Endothelial cell of umbilical vein (primary cell): ENCODE measurements at regions not wholly inside any gene's neighbourhood (a gene's known extent, or its start where the extent isn't known, plus 50 kb on each side); places are given as distances from the start of the nearest gene placed in this dataset.

Experiments
- BruUV-seq: library from RNA; stranded (reverse); fragments of 400-500 nt; replicated peaks from 2 replicates; lab custom pipeline; 2021; lab: Mats Ljungman, UMichigan
- CTCF ChIA-PET: fragments of 300-600, 350-600 bp; sonication (Branson Sonifier 250); formaldehyde crosslinking; loops from one replicate; lab custom pipeline; 2021; ENCODE audit warnings: antibody characterized with exemption, inconsistent platforms; lab: Charles Lee
- POLR2A ChIA-PET: fragments of 300-600, 350-600 bp; sonication (Branson Sonifier 250); formaldehyde crosslinking; loops from one replicate; lab custom pipeline; 2021; ENCODE audit warnings: antibody characterized with exemption, inconsistent platforms; lab: Charles Lee
- DNase-seq: peaks from one replicate; pipeline ENCODE4 v3.0.0-alpha.2; 2011; ENCODE audit warnings: low read depth, low spot score
- FAIRE-seq: peaks from 2 replicates; lab custom pipeline; 2011; peaks lifted over from hg19 to GRCh38; lab: Jason Lieb, UNC
- H2AFZ ChIP-seq: 2 replicates; pipeline ENCODE4 v1.6.0; 2012; ENCODE audit warnings: low read depth, low read length, control low read depth, inconsistent platforms
- H3K27ac ChIP-seq: 2 replicates; pipeline ENCODE4 v1.5.1; 2011; ENCODE audit warnings: low read depth, mild to moderate bottlenecking, control low read depth, low read length, moderate library complexity; ENCODE audit not compliant: insufficient read depth
- H3K27me3 ChIP-seq, 2 experiments: 2 replicates each; pipeline versions ENCODE4 v1.6.0 to v1.6.1; 2011; ENCODE audit warnings: low read length in 2 of 2, mixed read lengths in 1 of 2; ENCODE audit not compliant: control insufficient read depth in 2 of 2, insufficient read depth in 2 of 2
- H3K36me3 ChIP-seq, 2 experiments: 2 replicates in 1 of 2; 3 replicates in 1 of 2; pipeline ENCODE4 v1.5.1; 2011; ENCODE audit warnings: low read length in 2 of 2, mild to moderate bottlenecking in 1 of 2, moderate library complexity in 1 of 2; ENCODE audit not compliant: control insufficient read depth in 2 of 2, insufficient read depth in 2 of 2; ENCODE audit errors: extremely low read depth in 1 of 2
- H3K4me1 ChIP-seq: 3 replicates; pipeline ENCODE4 v1.5.1; 2011; ENCODE audit warnings: mild to moderate bottlenecking, low read length; ENCODE audit not compliant: control insufficient read depth, insufficient read depth; ENCODE audit errors: extremely low read depth
- H3K4me2 ChIP-seq: 2 replicates; pipeline ENCODE4 v1.6.1; 2011; ENCODE audit warnings: low read length, control low read depth, mixed read lengths; ENCODE audit not compliant: insufficient read depth
- H3K4me3 ChIP-seq, 3 experiments: fragments of 200-600 bp in 1 of 3; sonication (generic), shearing (Covaris generic) in 1 of 3; replicated peaks in 1 of 3; 2 replicates each; pipeline ENCODE4 v1.5.1; 2011 to 2016; ENCODE audit warnings: control low read depth in 3 of 3, low read length in 3 of 3, mild to moderate bottlenecking in 2 of 3, inconsistent platforms in 1 of 3, low read depth in 1 of 3, moderate library complexity in 1 of 3; ENCODE audit not compliant: insufficient read depth in 1 of 3
- H3K79me2 ChIP-seq: 2 replicates; pipeline ENCODE4 v1.6.0; 2012; ENCODE audit warnings: low read length, inconsistent platforms; ENCODE audit not compliant: control insufficient read depth, insufficient read depth
- H3K9ac ChIP-seq: replicated peaks from 2 replicates; pipeline ENCODE3; 2011; ENCODE audit warnings: low read length, control low read depth; ENCODE audit not compliant: insufficient read depth; ENCODE audit errors: extremely low read depth
- H3K9me1 ChIP-seq: replicated peaks from 3 replicates; pipeline ENCODE4 v1.6.0; 2011; ENCODE audit warnings: mild to moderate bottlenecking, low read length; ENCODE audit not compliant: control insufficient read depth, insufficient read depth; ENCODE audit errors: extremely low read depth
- H3K9me3 ChIP-seq: replicated peaks from 2 replicates; pipeline ENCODE4 v1.5.1; 2012; ENCODE audit warnings: low read length, inconsistent platforms; ENCODE audit not compliant: control insufficient read depth, insufficient read depth
- H4K20me1 ChIP-seq: replicated peaks from 2 replicates; pipeline ENCODE3; 2011; ENCODE audit warnings: mild to moderate bottlenecking, low read length; ENCODE audit not compliant: control insufficient read depth, insufficient read depth; ENCODE audit errors: extremely low read depth
- CTCF ChIP-seq, 2 donors: IDR thresholded peaks; 1 replicate in 1 of 2; 2 replicates in 1 of 2; pipeline ENCODE4 v1.5.1; 2011; ENCODE audit warnings: low read length in 2 of 2, mild to moderate bottlenecking in 2 of 2, moderate library complexity in 2 of 2, control low read depth in 1 of 2, inconsistent platforms in 1 of 2, low read depth in 1 of 2; ENCODE audit not compliant: insufficient read depth in 1 of 2; ENCODE audit errors: extremely low read depth in 1 of 2
- EZH2 ChIP-seq: IDR thresholded peaks from 2 replicates; pipeline ENCODE4 v1.6.1; 2012; ENCODE audit warnings: borderline replicate concordance, low read depth, mild to moderate bottlenecking, moderate library complexity, low read length, inconsistent platforms; ENCODE audit not compliant: severe bottlenecking
- FOS ChIP-seq: IDR thresholded peaks from 2 replicates; pipeline ENCODE4 v1.6.1; 2011; ENCODE audit warnings: mild to moderate bottlenecking, low read length, moderate library complexity, borderline replicate concordance; ENCODE audit not compliant: insufficient read depth
- GATA2 ChIP-seq: IDR thresholded peaks from 2 replicates; pipeline ENCODE4 v1.7.0; 2011; ENCODE audit warnings: low read depth, mild to moderate bottlenecking, moderate library complexity, mixed read lengths, low read length; ENCODE audit not compliant: insufficient read length, insufficient read depth
- JUN ChIP-seq: IDR thresholded peaks from 2 replicates; pipeline ENCODE4 v1.6.1; 2011; ENCODE audit warnings: borderline replicate concordance, low read depth; ENCODE audit not compliant: insufficient read length, insufficient read depth
- MAX ChIP-seq: IDR thresholded peaks from 2 replicates; pipeline ENCODE4 v1.6.1; 2011; ENCODE audit not compliant: insufficient read depth, insufficient read length
- MYC ChIP-seq: IDR thresholded peaks from one replicate; pipeline ENCODE4 v1.6.1; 2011; ENCODE audit warnings: mild to moderate bottlenecking, low read depth, low read length
- POLR2A ChIP-seq: IDR thresholded peaks from 2 replicates; pipeline ENCODE4 v1.6.1; 2012; ENCODE audit warnings: low read depth, mild to moderate bottlenecking, control low read depth, low read length
- POLR2AphosphoS5 ChIP-seq: IDR thresholded peaks from 2 replicates; pipeline ENCODE4 v1.6.1; 2012; ENCODE audit warnings: low read depth, mild to moderate bottlenecking, control low read depth, low read length, moderate library complexity; ENCODE audit not compliant: insufficient read depth
- dilution Hi-C: fragments of 300-500 bp; cut with MboI; formaldehyde crosslinking; loops from one replicate; pipeline ENCODE4 v1.15.0; 2019; ENCODE audit warnings: low sequenced_read_pairs; ENCODE audit not compliant: extremely low pct_ligation_motif_present
- intact Hi-C: fragments of 100-400 bp; cut with micrococcal nuclease; formaldehyde crosslinking; loops from one replicate; pipeline ENCODE4 v1.10.0; 2022

- H3K27me3 ChIP-seq, result no peaks in the 10 kb centered on the region
- no peak for DNase-seq
- no peak overlapping the region for H3K27ac ChIP-seq
- POLR2A ChIA-PET, result no interaction called here
- no peak overlapping the region for H3K9ac ChIP-seq
- intact Hi-C loops (no loop called here), dilution Hi-C loops (no loop called here)
- BruUV-seq, result no TSS peak
- no peaks in the 10 kb centered on the region for H3K4me1 ChIP-seq
- H3K9me3 ChIP-seq, result peaks cover 1% of the 10 kb centered on the region
- no peak for FAIRE-seq
- no peak overlapping the region for H3K4me2 ChIP-seq
- H3K4me3 ChIP-seq, result no peak overlapping the region
- H2AFZ ChIP-seq, result no peak overlapping the region
- H3K9me1 ChIP-seq, result no peaks in the 10 kb centered on the region
- CTCF ChIA-PET, result no interaction called here
- no peaks in the 10 kb centered on the region for H3K79me2 ChIP-seq
- TF ChIP-seq GATA2, result no peak
- no peak for TF ChIP-seq POLR2AphosphoS5
- no peak for TF ChIP-seq CTCF (IDR thresholded peaks at IDR 0.05; ENCODE audit: extremely low read depth in 1 of 2, insufficient read depth in 1 of 2, low read depth in 1 of 2, low read length in 2 of 2)
- no peak for TF ChIP-seq MAX
- TF ChIP-seq FOS, result no peak
- TF ChIP-seq EZH2, result no peak
- no peak for TF ChIP-seq MYC
- no peak for TF ChIP-seq POLR2A
- no peak for TF ChIP-seq JUN
- H3K36me3 ChIP-seq, result no peaks in the 10 kb centered on the region
- no peaks in the 10 kb centered on the region for H4K20me1 ChIP-seq
These were observed 353.6 kb downstream of the TRIML1 start for GRCh38 chr4:188492886-188493285.
